HG02885 (cell line): ENCODE measurements at regions not wholly inside any gene's neighbourhood (a gene's known extent, or its start where the extent isn't known, plus 50 kb on each side); places are given as distances from the start of the nearest gene placed in this dataset.

Experiments used
- ATAC-seq: cut with Tn5 transposase; IDR thresholded peaks from one replicate; pipeline ENCODE4 v1.9.1; 2021; ENCODE audit warnings: mild to moderate bottlenecking; ENCODE audit not compliant: unreplicated experiment, poor library complexity

GRCh38 chr1:60345049-60345448, 271.5 kb upstream of the C1orf87 start:
- ATAC-seq = no peak

DNA sequence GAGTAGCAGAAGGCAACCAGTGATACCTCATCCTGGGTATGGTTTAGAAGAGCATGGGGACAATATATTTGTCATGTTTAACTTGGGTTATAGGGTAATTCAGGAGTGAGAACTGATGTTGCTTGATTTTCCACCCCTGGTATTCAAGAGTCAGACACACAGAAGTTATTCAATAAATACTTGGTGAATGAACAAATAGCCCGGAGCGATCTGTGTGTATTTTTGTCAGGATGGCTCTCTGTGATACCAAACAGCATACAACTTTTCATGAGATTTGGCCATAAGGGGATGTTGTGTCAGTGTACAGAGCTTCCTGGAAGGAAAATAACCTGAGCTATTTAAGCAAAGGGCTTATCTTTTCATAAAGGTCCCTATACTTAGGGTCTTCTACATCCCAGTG, 270.2 kb upstream of the C1orf87 start:
- ATAC-seq = no peak

DNA sequence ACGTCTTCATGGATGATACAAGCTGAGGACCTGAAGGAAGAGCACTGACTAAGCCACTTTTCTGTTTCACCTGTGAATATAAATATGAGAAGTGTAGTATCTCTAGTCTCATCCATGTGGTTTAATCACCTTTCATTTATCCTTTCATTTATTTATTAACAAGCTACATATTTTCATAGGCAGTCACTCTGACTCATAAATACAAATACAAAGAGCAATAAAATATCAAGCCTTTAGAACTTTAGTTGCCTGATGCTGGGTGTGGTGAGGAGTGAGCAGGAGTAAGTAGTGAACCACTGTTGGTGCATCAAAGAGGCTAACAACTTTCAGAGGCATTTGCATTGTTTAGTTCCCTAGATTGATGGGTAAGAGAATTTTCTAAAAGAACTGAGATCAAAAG, 269.0 kb upstream of the C1orf87 start:
- no peak for ATAC-seq

DNA sequence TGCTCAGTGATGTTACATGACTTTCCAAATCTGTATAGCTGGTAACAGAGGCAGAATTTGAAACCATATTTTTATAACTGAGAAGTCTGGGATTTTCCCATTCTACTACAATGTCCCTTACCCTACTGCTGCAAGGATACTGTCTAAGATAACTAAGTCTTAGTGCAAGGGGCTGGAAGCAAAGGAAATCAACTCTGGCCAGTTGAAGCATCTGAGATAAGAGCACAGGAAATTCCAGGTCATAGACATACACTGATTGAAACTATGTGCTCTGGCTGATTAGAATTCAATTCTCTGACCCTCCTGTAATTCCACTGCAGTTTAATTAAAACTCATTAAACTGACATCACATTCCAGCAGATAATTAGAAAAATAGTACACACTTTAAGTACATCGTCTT, 267.7 kb upstream of the C1orf87 start:
- ATAC-seq = no peak

- no peak for ATAC-seq
These were observed 258.1 kb upstream of the C1orf87 start for GRCh38 chr1:60331647-60332046.

DNA sequence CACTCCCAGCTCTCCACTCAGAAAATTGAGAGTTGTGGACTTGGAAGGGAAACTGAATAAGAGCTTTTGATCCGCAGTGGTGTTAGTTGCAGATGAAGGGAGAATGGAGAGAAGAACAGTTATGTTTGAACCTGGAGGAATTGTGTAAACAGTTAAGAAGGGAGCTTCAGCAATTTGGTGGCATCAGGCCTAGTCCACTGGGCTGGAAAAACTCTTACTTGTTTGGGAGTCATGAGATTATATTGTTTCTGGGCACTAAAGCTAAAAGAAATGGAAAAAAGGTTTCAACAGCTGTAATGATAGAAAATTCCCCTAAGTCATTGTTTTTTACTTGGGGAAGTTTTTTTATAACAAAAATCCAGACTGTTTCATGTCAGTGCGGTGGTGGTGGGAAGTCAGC, 256.1 kb upstream of the C1orf87 start:
- no peak for ATAC-seq

- ATAC-seq = no peak
These were observed 238.3 kb upstream of the C1orf87 start for GRCh38 chr1:60311838-60312237.

- ATAC-seq = no peak
These were observed 226.0 kb upstream of the C1orf87 start for GRCh38 chr1:60299581-60299980.

DNA sequence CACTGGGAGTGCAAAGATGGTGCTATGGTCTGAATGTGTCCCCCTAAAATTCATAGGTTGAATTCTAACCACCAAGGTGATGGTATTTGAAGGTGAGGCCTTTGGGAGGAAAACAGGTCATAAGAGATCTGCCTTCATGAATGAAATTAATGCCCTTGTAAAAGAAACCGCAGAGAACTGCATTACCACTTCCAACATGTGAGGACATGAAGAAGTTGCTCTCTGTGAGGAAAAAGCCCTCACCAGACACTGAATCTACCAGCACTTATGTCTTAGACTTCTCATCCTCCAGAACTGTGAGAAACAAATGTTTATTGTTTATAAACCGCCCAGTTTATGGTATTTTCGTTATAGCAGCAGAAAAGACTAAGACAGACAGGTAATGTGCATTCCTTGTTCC, 224.7 kb upstream of the C1orf87 start:
- no peak for ATAC-seq

DNA sequence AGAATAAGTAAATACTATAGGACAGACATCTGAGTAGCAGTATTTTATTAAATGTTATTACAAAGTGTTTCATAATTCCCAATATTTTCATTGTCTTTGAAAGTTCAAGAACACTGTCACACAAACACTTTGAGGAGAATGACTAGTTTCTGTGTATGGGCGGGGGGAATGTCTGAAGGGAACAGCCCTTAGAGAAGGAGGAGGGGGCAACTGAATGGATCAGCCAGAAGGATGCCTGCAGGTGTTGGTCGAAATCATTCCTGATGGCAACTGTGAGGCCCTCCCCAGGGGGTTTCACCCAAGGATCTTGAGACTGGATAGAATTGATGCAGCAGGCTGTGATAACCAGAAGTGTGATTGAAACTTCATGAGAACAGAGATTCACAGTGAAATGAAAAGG, 223.2 kb upstream of the C1orf87 start:
- no peak for ATAC-seq

DNA sequence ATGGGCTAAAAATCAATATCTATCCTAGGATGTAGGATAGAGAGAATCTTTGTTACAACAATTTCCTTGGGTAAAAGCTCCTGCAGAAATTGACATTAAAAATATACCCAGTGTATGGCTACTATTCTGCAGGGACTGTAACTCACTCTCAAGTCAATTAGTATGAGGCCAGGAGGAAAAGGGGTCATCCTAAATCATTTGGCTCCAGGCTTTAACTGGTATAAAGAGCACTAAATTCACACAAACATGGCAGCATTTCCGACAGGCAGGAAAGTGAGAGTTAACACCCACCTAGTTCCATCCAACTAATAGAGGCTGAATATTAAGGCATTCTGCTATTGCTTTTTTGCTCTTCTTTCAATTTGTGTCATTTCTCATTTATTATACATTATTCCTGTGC, 218.6 kb upstream of the C1orf87 start:
- ATAC-seq = no peak

DNA sequence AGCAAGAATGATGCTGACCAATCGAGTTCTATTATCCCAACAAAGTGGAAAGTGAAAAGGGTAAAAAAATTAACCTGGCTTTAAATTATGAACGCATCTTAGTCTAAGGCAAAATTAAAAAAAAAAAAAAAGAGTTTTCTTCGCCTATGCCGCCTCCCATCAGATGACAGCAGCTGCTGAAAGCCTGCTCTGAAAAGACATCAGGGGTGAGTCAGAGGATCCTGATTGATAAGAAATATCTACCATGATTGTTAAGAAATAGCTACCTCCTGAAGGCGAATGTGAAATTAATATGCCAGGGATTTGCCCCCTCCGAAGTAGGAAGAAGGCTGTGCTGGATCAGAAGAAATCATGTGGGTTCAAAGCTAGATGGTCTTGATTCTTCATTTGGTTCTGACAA, 216.8 kb upstream of the C1orf87 start:
- ATAC-seq = no peak

DNA sequence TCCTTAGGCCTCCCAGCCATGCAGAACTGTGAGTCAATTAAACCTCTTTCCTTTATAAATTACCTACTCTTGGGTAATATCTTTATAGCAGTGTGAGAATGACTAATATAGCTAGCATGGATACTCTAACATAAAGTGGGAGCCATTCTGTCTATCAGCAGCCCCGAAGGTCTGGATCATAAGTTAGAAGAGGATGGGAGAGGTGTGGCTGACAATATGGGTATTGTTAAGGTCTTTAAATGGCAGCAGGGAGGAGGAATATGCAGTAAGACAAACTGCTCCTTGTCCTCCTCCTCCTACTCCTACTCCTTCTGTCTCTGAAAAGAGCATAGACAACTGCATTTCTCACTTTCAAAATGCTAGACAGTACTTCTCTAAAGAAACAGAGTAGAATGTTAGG, 214.0 kb upstream of the C1orf87 start:
- no peak for ATAC-seq

GRCh38 chr1:60283690-60284089, 210.1 kb upstream of the C1orf87 start:
- no peak for ATAC-seq

GRCh38 chr1:60281360-60281932, 207.9 kb upstream of the C1orf87 start:
- ATAC-seq = peak; percentile 89

GRCh38 chr1:60280819-60281218, 207.2 kb upstream of the C1orf87 start:
- no peak for ATAC-seq

- ATAC-seq = no peak
These were observed 206.7 kb upstream of the C1orf87 start for GRCh38 chr1:60280256-60280655.

- ATAC-seq = no peak
These were observed 206.2 kb upstream of the C1orf87 start for GRCh38 chr1:60279798-60280197.

DNA sequence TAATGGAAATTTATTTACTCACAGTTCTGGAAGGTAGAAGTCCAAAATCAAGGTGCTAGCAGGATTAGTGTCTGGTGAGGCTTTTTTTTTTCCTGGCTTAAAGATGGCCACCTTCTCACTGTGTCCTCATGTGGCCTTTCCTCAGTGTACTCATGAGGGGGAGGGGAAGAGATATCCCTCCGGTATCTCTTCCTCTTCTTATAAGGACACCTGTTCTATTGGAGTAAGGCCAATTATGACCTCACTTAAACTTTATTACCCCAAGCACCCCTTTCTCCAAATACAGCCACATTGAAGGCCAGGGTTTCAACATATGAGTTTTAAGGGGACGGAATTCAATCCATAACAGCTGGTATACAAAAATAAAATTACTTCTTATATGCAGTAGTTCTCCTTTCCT, 203.7 kb upstream of the C1orf87 start:
- no peak for ATAC-seq

DNA sequence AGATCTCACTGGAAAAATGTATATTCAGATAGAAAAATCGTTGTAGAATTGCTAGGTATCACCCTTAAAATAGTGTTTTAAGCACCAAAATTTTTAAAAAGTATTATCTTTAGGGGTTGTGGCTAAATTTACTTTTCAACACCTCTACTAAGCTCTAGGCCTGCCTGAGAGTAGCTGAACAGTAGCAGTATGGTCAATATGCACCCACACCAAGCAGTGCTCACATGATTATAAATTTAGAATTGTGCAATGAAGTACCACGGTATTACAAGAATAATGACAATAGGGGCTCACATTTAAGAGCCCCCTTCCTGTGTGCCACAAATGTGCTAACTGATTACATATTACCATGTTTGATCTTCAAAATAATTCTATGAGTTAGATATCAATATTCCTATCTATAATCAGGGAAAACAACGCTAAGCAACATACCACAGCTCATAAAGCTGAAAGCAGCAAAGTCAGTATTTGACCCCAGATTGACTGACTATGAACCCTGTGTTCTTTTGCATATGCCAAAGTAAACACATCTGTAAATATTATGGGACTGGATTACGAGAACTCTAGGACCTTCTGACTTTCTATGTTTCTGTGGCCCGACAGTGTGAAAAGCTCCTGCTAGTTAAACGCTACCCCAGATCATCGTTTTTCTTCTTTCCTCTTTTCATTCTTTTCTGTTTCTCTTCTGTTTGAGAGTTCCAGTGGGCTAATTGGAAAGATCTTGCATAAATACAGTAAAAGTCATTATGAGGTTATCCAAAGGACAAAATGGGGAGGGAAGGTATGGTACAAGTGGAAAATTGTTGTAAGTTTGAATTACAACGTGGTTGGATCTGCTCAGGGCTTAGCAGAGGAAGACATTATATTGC, 201.1 kb upstream of the C1orf87 start:
- no peak for ATAC-seq

GRCh38 chr1:60273185-60273584, 199.6 kb upstream of the C1orf87 start:
- ATAC-seq = no peak

DNA sequence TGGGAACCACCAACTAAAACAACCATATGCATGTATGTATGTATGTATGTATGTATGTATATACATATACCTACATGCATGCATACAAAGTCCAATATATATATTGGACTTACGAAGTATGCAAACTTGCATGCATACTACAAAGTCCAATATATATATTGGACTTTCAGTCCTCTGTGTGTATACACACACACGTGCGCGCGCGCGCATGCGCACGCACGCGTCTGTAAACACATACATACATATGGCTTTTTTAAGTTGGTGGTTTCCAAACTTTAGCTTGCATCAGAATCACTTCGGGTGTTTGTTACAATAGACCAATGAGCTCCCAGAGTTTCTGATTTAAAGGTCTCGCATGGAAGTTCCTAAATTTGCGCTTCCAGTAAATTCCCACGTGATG, 197.5 kb upstream of the C1orf87 start:
- ATAC-seq = no peak
